PC-9 (cell line): ENCODE measurements at regions not wholly inside any gene's neighbourhood (a gene's known extent, or its start where the extent isn't known, plus 50 kb on each side); places are given as distances from the start of the nearest gene placed in this dataset.

Experiments used
- BruUV-seq: library from RNA; stranded (reverse); fragments of 400-500 nt; replicated peaks from 2 replicates; lab custom pipeline; 2021; lab: Mats Ljungman, UMichigan
- CTCF ChIA-PET: fragments of 300-600 bp; sonication (Branson Sonifier 250); formaldehyde crosslinking; loops from one replicate; lab custom pipeline; 2022; ENCODE audit warnings: antibody characterized with exemption; lab: Charles Lee
- POLR2A ChIA-PET: fragments of 300-600 bp; sonication (Branson Sonifier 250); formaldehyde crosslinking; loops from one replicate; lab custom pipeline; 2022; ENCODE audit warnings: antibody characterized with exemption; ENCODE audit not compliant: unreplicated experiment; lab: Charles Lee
- DNase-seq, 2 experiments: peaks; one replicate each; pipeline versions ENCODE4 v3.0.0 to v3.0.0-alpha.2; 2015 to 2022; ENCODE audit warnings: mixed read lengths in 1 of 2
- H2AFZ ChIP-seq: fragments of 200-600 bp; sonication (generic); 2 replicates; pipeline ENCODE4 v1.8.1; 2017; ENCODE audit warnings: antibody characterized with exemption
- H3F3A ChIP-seq: fragments of 200-600 bp; sonication (generic); 2 replicates; pipeline ENCODE4 v1.8.1; 2017; ENCODE audit warnings: antibody characterized with exemption, mild to moderate bottlenecking, low read depth; ENCODE audit not compliant: insufficient read depth
- H3K27ac ChIP-seq: fragments of 200-600 bp; sonication (generic); 2 replicates; pipeline ENCODE4 v1.6.1; 2016; ENCODE audit warnings: mixed run types
- H3K27me3 ChIP-seq: fragments of 200-600 bp; sonication (generic); 2 replicates; pipeline ENCODE4 v1.6.1; 2016; ENCODE audit warnings: low read depth, mixed run types; ENCODE audit not compliant: insufficient read depth
- H3K36me3 ChIP-seq: fragments of 200-600 bp; sonication (generic); 2 replicates; pipeline ENCODE4 v1.6.1; 2016; ENCODE audit warnings: low read depth, mixed run types
- H3K4me1 ChIP-seq: fragments of 200-600 bp; sonication (generic); replicated peaks from 2 replicates; pipeline ENCODE4 v1.6.1; 2016; ENCODE audit warnings: mixed run types; ENCODE audit not compliant: insufficient read depth
- H3K4me2 ChIP-seq: fragments of 200-600 bp; sonication (generic); 2 replicates; pipeline ENCODE4 v1.6.1; 2017; ENCODE audit warnings: mixed run types
- H3K4me3 ChIP-seq: fragments of 200-600 bp; sonication (generic); 2 replicates; pipeline ENCODE4 v1.6.1; 2016; ENCODE audit warnings: mixed run types
- H3K79me2 ChIP-seq: fragments of 200-600 bp; sonication (generic); 2 replicates; pipeline ENCODE4 v1.6.1; 2017; ENCODE audit warnings: low read depth, mixed run types
- H3K9me2 ChIP-seq: fragments of 200-600 bp; sonication (generic); 2 replicates; pipeline ENCODE4 v1.8.1; 2017; ENCODE audit warnings: mild to moderate bottlenecking; ENCODE audit not compliant: insufficient read depth
- H3K9me3 ChIP-seq: fragments of 200-600 bp; sonication (generic); 2 replicates; pipeline ENCODE4 v1.8.1; 2016; ENCODE audit warnings: low read depth; ENCODE audit not compliant: insufficient read depth
- H4K20me1 ChIP-seq: fragments of 200-600 bp; sonication (generic); 2 replicates; pipeline ENCODE4 v1.8.1; 2017; ENCODE audit not compliant: insufficient read depth
- EZH2 ChIP-seq: fragments of 200-600 bp; sonication (generic); IDR thresholded peaks from 2 replicates; pipeline ENCODE4 v1.8.0; 2017; ENCODE audit warnings: antibody characterized with exemption, low read depth
- intact Hi-C: fragments of 100-400 bp; cut with micrococcal nuclease; formaldehyde crosslinking; loops from one replicate; pipeline ENCODE4 v1.10.0; 2022; ENCODE audit not compliant: unreplicated experiment
- TF ChIP-seq, protein P1 (sequence below): fragments of 200-600 bp; sonication (generic); conservative IDR thresholded peaks from 2 replicates; pipeline ENCODE4 v1.6.1; 2017; ENCODE audit warnings: mixed run types, antibody characterized with exemption, mild to moderate bottlenecking, moderate library complexity

DNA sequence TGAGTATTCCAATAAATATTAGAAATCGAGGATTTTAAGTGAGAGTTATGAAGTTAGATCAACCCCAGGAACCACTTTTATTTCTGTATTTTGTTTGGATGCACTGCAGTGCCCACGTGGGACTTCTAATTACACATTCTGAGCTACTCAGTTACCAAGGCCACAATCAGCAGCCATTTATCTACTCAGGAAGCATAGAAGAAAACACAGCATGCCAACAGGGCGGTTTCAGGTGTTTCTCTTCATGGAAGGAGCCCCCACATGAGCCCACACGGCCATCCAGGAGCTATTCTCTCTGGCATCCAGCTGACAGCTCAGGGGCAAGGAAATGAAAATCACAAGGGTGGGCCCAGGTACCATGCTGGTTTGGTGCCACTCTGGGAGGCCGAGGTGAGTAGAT is 266.5 kb upstream of the MKLN1 start:
- H3K36me3 ChIP-seq = peaks cover 50% of the 10 kb centered on the region
- H3F3A ChIP-seq = peaks cover 14% of the 10 kb centered on the region
- ChIA-PET POLR2A (no interaction called here), CTCF (no interaction called here)
- no peak overlapping the region for H3K4me2 ChIP-seq
- H4K20me1 ChIP-seq = peaks cover 76% of the 10 kb centered on the region
- H3K9me2 ChIP-seq = no peaks in the 10 kb centered on the region
- TF ChIP-seq EZH2 = no peak
- TF ChIP-seq, protein P1, sequence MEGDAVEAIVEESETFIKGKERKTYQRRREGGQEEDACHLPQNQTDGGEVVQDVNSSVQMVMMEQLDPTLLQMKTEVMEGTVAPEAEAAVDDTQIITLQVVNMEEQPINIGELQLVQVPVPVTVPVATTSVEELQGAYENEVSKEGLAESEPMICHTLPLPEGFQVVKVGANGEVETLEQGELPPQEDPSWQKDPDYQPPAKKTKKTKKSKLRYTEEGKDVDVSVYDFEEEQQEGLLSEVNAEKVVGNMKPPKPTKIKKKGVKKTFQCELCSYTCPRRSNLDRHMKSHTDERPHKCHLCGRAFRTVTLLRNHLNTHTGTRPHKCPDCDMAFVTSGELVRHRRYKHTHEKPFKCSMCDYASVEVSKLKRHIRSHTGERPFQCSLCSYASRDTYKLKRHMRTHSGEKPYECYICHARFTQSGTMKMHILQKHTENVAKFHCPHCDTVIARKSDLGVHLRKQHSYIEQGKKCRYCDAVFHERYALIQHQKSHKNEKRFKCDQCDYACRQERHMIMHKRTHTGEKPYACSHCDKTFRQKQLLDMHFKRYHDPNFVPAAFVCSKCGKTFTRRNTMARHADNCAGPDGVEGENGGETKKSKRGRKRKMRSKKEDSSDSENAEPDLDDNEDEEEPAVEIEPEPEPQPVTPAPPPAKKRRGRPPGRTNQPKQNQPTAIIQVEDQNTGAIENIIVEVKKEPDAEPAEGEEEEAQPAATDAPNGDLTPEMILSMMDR = no peak
- intact Hi-C loops = no loop called here
- peaks cover 87% of the 10 kb centered on the region for H3K79me2 ChIP-seq
- no peak overlapping the region for H3K4me3 ChIP-seq
- no peak overlapping the region for H3K27ac ChIP-seq
- H2AFZ ChIP-seq = no peak overlapping the region
- BruUV-seq = no TSS peak
- H3K27me3 ChIP-seq = no peaks in the 10 kb centered on the region
- no peaks in the 10 kb centered on the region; the same call in 1 of the 2 replicates for H3K4me1 ChIP-seq
- DNase-seq = no peak
- H3K9me3 ChIP-seq = no peaks in the 10 kb centered on the region

DNA sequence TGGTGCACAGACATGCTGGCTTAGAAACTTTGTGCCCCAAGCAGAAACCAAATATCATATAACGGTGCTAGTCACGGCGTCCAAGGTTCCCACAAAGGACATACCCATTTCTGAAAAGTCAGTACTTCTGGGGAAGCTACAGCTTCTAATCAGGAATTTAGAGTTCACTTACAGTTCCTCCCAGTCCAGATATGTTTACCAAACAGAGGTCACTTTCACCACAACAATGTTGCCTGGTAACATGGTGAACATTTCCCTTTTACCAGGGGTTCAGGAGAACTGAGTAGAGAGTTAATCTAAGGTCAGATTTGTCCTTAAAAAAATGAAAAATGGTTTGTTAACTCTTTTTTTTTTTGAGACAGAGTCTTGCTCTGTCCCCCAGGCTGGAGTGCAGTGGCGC is 265.9 kb upstream of the MKLN1 start:
- Histone ChIP-seq H4K20me1 (peaks cover 76% of the 10 kb centered on the region), H2AFZ (no peak overlapping the region), H3K27me3 (no peaks in the 10 kb centered on the region), H3K27ac (no peak overlapping the region), H3K4me3 (no peak overlapping the region), H3K9me2 (no peaks in the 10 kb centered on the region), H3K9me3 (no peaks in the 10 kb centered on the region), H3K36me3 (peaks cover 50% of the 10 kb centered on the region), H3K4me2 (no peak overlapping the region), H3F3A (peaks cover 20% of the 10 kb centered on the region), H3K4me1 (peaks cover 5% of the 10 kb centered on the region), H3K79me2 (peaks cover 87% of the 10 kb centered on the region)
- DNase-seq = peak in 1 of 2 experiments; percentile 53
- BruUV-seq = no TSS peak
- ChIA-PET CTCF (no interaction called here), POLR2A (interaction anchor here (0.7 kb wide), 1 partner anchor 8 kb away, joined by 7 read pairs; no protein-coding TSS in a partner anchor)
- TF ChIP-seq, protein P1 = no peak
- no peak for TF ChIP-seq EZH2
- intact Hi-C loops = no loop called here

DNA sequence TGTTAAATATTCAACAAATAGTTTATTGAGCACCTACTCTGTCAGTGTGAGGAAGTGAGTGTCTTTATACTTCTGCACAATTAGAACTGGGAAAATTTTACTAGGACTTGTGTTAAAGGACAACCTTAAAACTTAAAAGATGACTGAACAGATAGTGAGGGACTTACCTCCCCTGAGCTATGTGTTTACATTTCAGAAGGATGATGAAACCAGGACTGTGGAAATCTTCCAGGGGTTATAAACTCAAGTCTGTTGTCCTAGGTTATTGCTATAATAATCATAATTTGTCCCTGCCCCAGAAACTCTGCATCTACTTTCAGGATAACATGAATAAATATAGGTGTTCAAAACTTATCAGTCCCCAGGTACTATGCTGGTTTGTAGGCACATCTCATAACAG is 261.0 kb upstream of the MKLN1 start:
- peaks cover 83% of the 10 kb centered on the region for H4K20me1 ChIP-seq
- ChIA-PET POLR2A (no interaction called here), CTCF (no interaction called here)
- no peaks in the 10 kb centered on the region for H3K27me3 ChIP-seq
- no peaks in the 10 kb centered on the region for H3K9me2 ChIP-seq
- TF ChIP-seq, protein P1 = no peak
- DNase-seq = no peak
- H3K4me3 ChIP-seq = no peak overlapping the region
- peak overlapping the region; percentile 33 for H3K27ac ChIP-seq
- intact Hi-C loops = no loop called here
- no peaks in the 10 kb centered on the region for H3K9me3 ChIP-seq
- H3K4me1 ChIP-seq = peaks cover 10% of the 10 kb centered on the region
- BruUV-seq = no TSS peak
- peaks cover 45% of the 10 kb centered on the region for H3K36me3 ChIP-seq
- peaks cover 42% of the 10 kb centered on the region for H3F3A ChIP-seq
- H2AFZ ChIP-seq = no peak overlapping the region
- H3K79me2 ChIP-seq = peaks cover 86% of the 10 kb centered on the region
- no peak overlapping the region; the same call in 1 of the 2 replicates for H3K4me2 ChIP-seq
